BLaER1 treated with 17β-estradiol and CSF1 and Interleukin-3, amounts not matched to agents 10 nM and 100 nM (cell line): ENCODE measurements at regions not wholly inside any gene's neighbourhood (a gene's known extent, or its start where the extent isn't known, plus 50 kb on each side); places are given as distances from the start of the nearest gene placed in this dataset.

ENCODE experiments used
- H3K27ac ChIP-seq, 11 experiments: shearing (Covaris generic); formaldehyde crosslinking; 2 replicates each; pipeline ENCODE4 v1.8.1; 2022
- H3K27me3 ChIP-seq, 11 experiments: shearing (Covaris generic); formaldehyde crosslinking; 2 replicates each; pipeline ENCODE4 v1.8.1; 2022
- H3K36me3 ChIP-seq, 11 experiments: shearing (Covaris generic); formaldehyde crosslinking; 2 replicates each; pipeline ENCODE4 v1.8.1; 2022
- H3K4me1 ChIP-seq, 10 experiments: shearing (Covaris generic); formaldehyde crosslinking; 2 replicates each; pipeline ENCODE4 v1.8.1; 2022
- H3K4me2 ChIP-seq, 11 experiments: shearing (Covaris generic); formaldehyde crosslinking; 2 replicates each; pipeline ENCODE4 v1.8.1; 2022
- H3K4me3 ChIP-seq, 10 experiments: shearing (Covaris generic); formaldehyde crosslinking; 2 replicates each; pipeline ENCODE4 v1.8.1; 2022
- H3K9ac ChIP-seq, 11 experiments: shearing (Covaris generic); formaldehyde crosslinking; 2 replicates each; pipeline ENCODE4 v1.8.1; 2022
- H3K9me3 ChIP-seq, 11 experiments: shearing (Covaris generic); formaldehyde crosslinking; replicated peaks in 1 of 11; 2 replicates each; pipeline ENCODE4 v1.8.1; 2022
- H4K20me1 ChIP-seq, 11 experiments: shearing (Covaris generic); formaldehyde crosslinking; 2 replicates each; pipeline ENCODE4 v1.8.1; 2022
- Cebpa-rat ChIP-seq, 11 experiments: shearing (Covaris generic); IDR thresholded peaks; 2 replicates each; pipeline ENCODE4 v1.8.1; 2022

DNA sequence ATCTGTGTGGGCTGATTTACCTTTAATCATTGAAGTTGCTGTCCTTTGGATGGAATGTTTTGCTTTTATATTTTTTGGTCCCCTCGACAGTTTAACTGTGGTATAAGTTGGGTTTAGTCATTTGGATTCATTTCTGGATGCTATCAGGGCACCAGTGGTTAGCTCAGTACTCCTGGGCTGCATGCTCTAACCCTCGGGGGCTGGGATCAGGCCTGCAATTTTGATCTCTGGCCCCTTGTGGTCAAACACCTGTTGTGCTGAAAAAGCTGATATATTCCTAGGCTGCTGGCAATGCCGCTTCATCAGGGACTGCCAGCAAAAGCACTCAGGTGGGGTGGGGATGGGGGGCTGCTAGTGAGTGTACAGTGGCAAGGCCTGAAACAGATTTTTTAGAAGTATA, 440.4 kb upstream of the RIOK2 start:
- H3K9ac ChIP-seq: no peak overlapping the region
- H3K4me1 ChIP-seq: no peaks in the 10 kb centered on the region
- no peaks in the 10 kb centered on the region for H3K36me3 ChIP-seq
- no peak overlapping the region for H3K27ac ChIP-seq
- H3K4me2 ChIP-seq: no peak overlapping the region
- peaks cover 0 to 6% (median 0%) of the 10 kb centered on the region in 11 experiments; a peak in 1 of 22 replicates for H3K9me3 ChIP-seq
- no peak for TF ChIP-seq Cebpa-rat (IDR thresholded peaks at IDR 0.05)
- H4K20me1 ChIP-seq: no peaks in the 10 kb centered on the region
- no peak overlapping the region for H3K4me3 ChIP-seq
- no peaks in the 10 kb centered on the region for H3K27me3 ChIP-seq

- Histone ChIP-seq H3K36me3 (no peaks in the 10 kb centered on the region), H3K4me3 (no peak overlapping the region), H3K9ac (no peak overlapping the region), H3K4me1 (no peaks in the 10 kb centered on the region), H3K9me3 (no peaks in the 10 kb centered on the region), H4K20me1 (no peaks in the 10 kb centered on the region), H3K27me3 (no peaks in the 10 kb centered on the region), H3K27ac (no peak overlapping the region), H3K4me2 (no peak overlapping the region)
- TF ChIP-seq Cebpa-rat (IDR thresholded peaks at IDR 0.05): no peak
These were observed 441.8 kb upstream of the RIOK2 start for GRCh38 chr5:97624886-97625285.

- Histone ChIP-seq H3K27ac (no peak overlapping the region), H3K9me3 (no peaks in the 10 kb centered on the region), H3K27me3 (no peaks in the 10 kb centered on the region), H3K4me3 (no peak overlapping the region), H3K36me3 (no peaks in the 10 kb centered on the region), H3K4me2 (no peak overlapping the region), H3K4me1 (no peaks in the 10 kb centered on the region), H4K20me1 (no peaks in the 10 kb centered on the region), H3K9ac (no peak overlapping the region)
- no peak for TF ChIP-seq Cebpa-rat (IDR thresholded peaks at IDR 0.05)
These were observed 444.2 kb upstream of the RIOK2 start for GRCh38 chr5:97627272-97627671.

DNA sequence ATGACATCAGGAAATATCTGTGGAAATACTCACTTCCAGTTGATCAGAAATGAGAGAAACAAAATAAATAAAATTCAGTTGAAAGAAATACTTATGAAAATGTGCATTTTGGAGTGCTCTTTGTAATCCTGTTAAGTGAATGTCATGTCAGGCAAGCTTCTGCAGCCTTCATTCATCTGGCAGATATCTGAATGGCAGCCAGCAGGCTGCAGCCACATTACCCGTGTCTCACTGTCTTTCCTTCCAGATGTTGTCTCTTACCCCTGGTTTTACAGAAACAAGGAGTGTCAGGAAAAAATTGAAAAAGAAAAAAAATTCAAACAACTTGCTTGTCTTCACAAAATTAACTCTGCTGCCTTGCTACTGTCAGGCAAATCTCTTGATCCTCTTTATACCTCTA, 445.0 kb upstream of the RIOK2 start:
- no peaks in the 10 kb centered on the region for H3K4me1 ChIP-seq
- no peak overlapping the region for H3K4me3 ChIP-seq
- TF ChIP-seq Cebpa-rat (IDR thresholded peaks at IDR 0.05): no peak
- H3K9me3 ChIP-seq: no peaks in the 10 kb centered on the region
- no peak overlapping the region for H3K9ac ChIP-seq
- no peaks in the 10 kb centered on the region for H3K27me3 ChIP-seq
- H4K20me1 ChIP-seq: no peaks in the 10 kb centered on the region
- no peaks in the 10 kb centered on the region for H3K36me3 ChIP-seq
- H3K27ac ChIP-seq: no peak overlapping the region
- H3K4me2 ChIP-seq: no peak overlapping the region

- Histone ChIP-seq H3K4me2 (no peak overlapping the region), H3K9ac (no peak overlapping the region), H4K20me1 (no peaks in the 10 kb centered on the region), H3K27ac (no peak overlapping the region), H3K9me3 (no peaks in the 10 kb centered on the region), H3K4me1 (no peaks in the 10 kb centered on the region), H3K27me3 (no peaks in the 10 kb centered on the region), H3K36me3 (no peaks in the 10 kb centered on the region), H3K4me3 (no peak overlapping the region)
- no peak for TF ChIP-seq Cebpa-rat (IDR thresholded peaks at IDR 0.05)
These were observed 445.8 kb upstream of the RIOK2 start for GRCh38 chr5:97628807-97629206.

- Histone ChIP-seq H3K4me2 (no peak overlapping the region), H3K27ac (no peak overlapping the region)
- no peak for TF ChIP-seq Cebpa-rat (IDR thresholded peaks at IDR 0.05)
These were observed 446.2 kb upstream of the RIOK2 start for GRCh38 chr5:97629276-97629675.

DNA sequence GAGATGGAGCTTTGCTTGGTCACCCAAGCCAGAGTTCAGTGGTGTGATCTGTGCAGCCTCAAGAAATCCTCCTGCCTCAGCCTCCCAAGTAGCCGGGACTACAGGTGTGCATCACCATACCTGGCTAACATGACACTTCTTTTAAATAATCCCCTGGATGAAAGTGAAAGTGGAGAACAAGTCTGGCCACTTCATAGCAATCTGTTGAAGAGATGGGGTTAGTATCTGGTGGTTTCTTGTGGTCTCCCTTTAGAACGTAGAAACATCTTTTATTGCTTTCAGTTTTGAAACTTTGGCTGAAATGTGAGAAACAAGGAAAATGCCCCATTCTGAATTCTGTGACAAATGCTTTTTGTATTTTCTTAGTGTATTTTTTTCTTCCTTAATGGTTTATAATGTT, 452.5 kb upstream of the RIOK2 start:
- H3K36me3 ChIP-seq: no peaks in the 10 kb centered on the region

More at GRCh38 chr5:97629276-97629675, 446.2 kb upstream of the RIOK2 start:
- Histone ChIP-seq H3K9ac (no peak overlapping the region), H3K9me3 (no peaks in the 10 kb centered on the region), H4K20me1 (no peaks in the 10 kb centered on the region), H3K4me3 (no peak overlapping the region), H3K4me1 (no peaks in the 10 kb centered on the region), H3K36me3 (no peaks in the 10 kb centered on the region), H3K27me3 (no peaks in the 10 kb centered on the region)

DNA sequence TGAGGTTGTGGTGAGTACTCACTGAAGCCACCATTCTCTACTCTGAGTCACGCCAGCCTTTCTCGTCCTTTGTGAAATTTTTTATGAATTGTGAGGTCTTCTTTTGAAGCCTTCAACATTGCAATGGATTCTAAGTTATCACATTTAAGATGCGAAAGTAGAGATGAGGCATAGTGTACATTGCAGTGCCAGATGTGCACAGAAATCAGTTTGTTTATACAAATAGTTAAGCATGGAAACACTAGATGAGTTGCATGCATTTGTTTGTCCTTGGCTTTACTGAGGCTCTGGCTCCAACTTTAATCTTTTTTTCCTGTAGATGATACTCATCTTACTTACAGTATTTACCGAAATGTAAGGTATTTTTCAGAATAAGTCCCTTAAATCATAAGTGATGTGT, 453.7 kb upstream of the RIOK2 start:
- no peak overlapping the region for H3K27ac ChIP-seq
- TF ChIP-seq Cebpa-rat (IDR thresholded peaks at IDR 0.05): no peak
- peaks cover 0 to 5% (median 0%) of the 10 kb centered on the region in 10 experiments; a peak in 2 of 20 replicates for H3K4me1 ChIP-seq
- H4K20me1 ChIP-seq: no peaks in the 10 kb centered on the region
- H3K4me2 ChIP-seq: no peak overlapping the region
- H3K4me3 ChIP-seq: no peak overlapping the region
- H3K9ac ChIP-seq: no peak overlapping the region
- no peaks in the 10 kb centered on the region for H3K27me3 ChIP-seq
- H3K36me3 ChIP-seq: no peaks in the 10 kb centered on the region
- H3K9me3 ChIP-seq: no peaks in the 10 kb centered on the region

More for the DNA sequence above, 452.5 kb upstream of the RIOK2 start:
- H3K4me3 ChIP-seq: no peak overlapping the region
- no peak for TF ChIP-seq Cebpa-rat (IDR thresholded peaks at IDR 0.05)
- H3K9me3 ChIP-seq: no peaks in the 10 kb centered on the region
- H3K4me2 ChIP-seq: no peak overlapping the region
- H3K4me1 ChIP-seq: peaks cover 0 to 5% (median 0%) of the 10 kb centered on the region in 10 experiments; a peak in 2 of 20 replicates
- H3K27ac ChIP-seq: no peak overlapping the region
- H3K9ac ChIP-seq: no peak overlapping the region
- H3K27me3 ChIP-seq: no peaks in the 10 kb centered on the region
- H4K20me1 ChIP-seq: no peaks in the 10 kb centered on the region

DNA sequence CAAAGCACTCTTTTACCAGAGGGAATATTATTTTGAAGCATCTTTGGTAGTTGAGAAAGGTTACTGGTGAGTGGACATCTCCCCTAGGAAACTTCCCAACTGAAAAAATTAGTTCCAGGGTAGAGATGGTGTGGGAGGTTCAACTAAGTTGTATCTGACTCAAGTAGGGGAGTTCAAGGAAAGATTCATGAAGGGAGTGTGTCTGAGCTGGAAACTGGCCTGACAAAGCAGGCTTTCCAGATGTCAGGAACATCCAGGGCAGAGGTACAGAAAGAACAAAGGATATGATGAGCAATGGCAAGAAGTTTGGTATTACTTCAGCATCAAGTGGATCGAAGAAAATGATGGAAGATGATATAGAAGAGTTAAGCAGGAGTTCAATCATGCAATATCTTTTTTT, 458.0 kb upstream of the RIOK2 start:
- Histone ChIP-seq H3K27me3 (no peaks in the 10 kb centered on the region), H3K4me1 (peaks cover 0 to 5% (median 0%) of the 10 kb centered on the region in 10 experiments; a peak in 2 of 20 replicates)

GRCh38 chr5:97644206-97644605, 461.2 kb upstream of the RIOK2 start:
- Histone ChIP-seq H3K27me3 (no peaks in the 10 kb centered on the region), H3K36me3 (no peaks in the 10 kb centered on the region), H3K4me2 (no peak overlapping the region), H3K27ac (no peak overlapping the region), H3K9me3 (peaks cover 0 to 15% (median 8%) of the 10 kb centered on the region in 11 experiments; a peak in 16 of 22 replicates), H3K4me1 (peaks cover 0 to 5% (median 0%) of the 10 kb centered on the region in 10 experiments; a peak in 2 of 20 replicates), H4K20me1 (no peaks in the 10 kb centered on the region), H3K4me3 (no peak overlapping the region), H3K9ac (no peak overlapping the region)
- TF ChIP-seq Cebpa-rat (IDR thresholded peaks at IDR 0.05): no peak

More for the DNA sequence above, 458.0 kb upstream of the RIOK2 start:
- Histone ChIP-seq H4K20me1 (no peaks in the 10 kb centered on the region), H3K4me3 (no peak overlapping the region), H3K9ac (no peak overlapping the region), H3K36me3 (no peaks in the 10 kb centered on the region), H3K4me2 (no peak overlapping the region), H3K27ac (no peak overlapping the region), H3K9me3 (peaks cover 0 to 11% (median 8%) of the 10 kb centered on the region in 11 experiments; a peak in 16 of 22 replicates)
- no peak for TF ChIP-seq Cebpa-rat (IDR thresholded peaks at IDR 0.05)
